Vagina (tissue), 2 donors: ENCODE measurements at regions not wholly inside any gene's neighbourhood (a gene's known extent, or its start where the extent isn't known, plus 50 kb on each side); places are given as distances from the start of the nearest gene placed in this dataset.

Experiments used
- DNase-seq, 2 donors: peaks; one replicate each; pipeline ENCODE4 v3.0.0-alpha.2; 2017; ENCODE audit errors: extremely low spot score in 2 of 2
- H3K27ac ChIP-seq: fragments of 200-600 bp; sonication (generic); one replicate; pipeline ENCODE4 v1.5.1; 2019
- H3K27me3 ChIP-seq: fragments of 200-600 bp; sonication (generic); one replicate; pipeline ENCODE4 v1.5.1; 2019
- H3K36me3 ChIP-seq, 2 donors: fragments of 200-600 bp; sonication (generic); one replicate each; pipeline ENCODE4 v1.5.1; 2017 to 2019
- H3K4me1 ChIP-seq: fragments of 200-600 bp; sonication (generic); one replicate; pipeline ENCODE4 v1.5.1; 2019
- H3K4me3 ChIP-seq, 2 donors: fragments of 200-600 bp; sonication (generic); 1 replicate in 1 of 2; 2 replicates in 1 of 2; pipeline ENCODE4 v1.5.1; 2016 to 2019
- H3K9me3 ChIP-seq: fragments of 200-600 bp; sonication (generic); one replicate; pipeline ENCODE4 v1.5.1; 2019
- POLR2A ChIP-seq, 2 donors: fragments of 450-650 bp; IDR thresholded peaks; one replicate each; pipeline ENCODE4 v1.6.1; 2017; ENCODE audit warnings: antibody characterized with exemption in 2 of 2, mild to moderate bottlenecking in 2 of 2, moderate library complexity in 2 of 2
- POLR2AphosphoS5 ChIP-seq, 2 donors: sonication (generic); formaldehyde crosslinking; IDR thresholded peaks; one replicate each; pipeline ENCODE4 v1.9.0; 2017; ENCODE audit warnings: antibody characterized with exemption in 2 of 2, mild to moderate bottlenecking in 2 of 2, low read depth in 1 of 2; ENCODE audit not compliant: insufficient read depth in 1 of 2
- intact Hi-C: fragments of 100-400 bp; cut with DNase I; formaldehyde crosslinking; loops from one replicate; pipeline ENCODE4 v1.15.1; 2023
- TF ChIP-seq, protein P1 (sequence below), 3 experiments: fragments of 450-650 bp in 2 of 3; fragments of 200-600 bp in 1 of 3; sonication (generic) in 1 of 3; IDR thresholded peaks; one replicate each; pipeline ENCODE4 v1.5.1; 2017 to 2019; ENCODE audit warnings: antibody characterized with exemption in 3 of 3, mild to moderate bottlenecking in 2 of 3, moderate library complexity in 2 of 3

DNA sequence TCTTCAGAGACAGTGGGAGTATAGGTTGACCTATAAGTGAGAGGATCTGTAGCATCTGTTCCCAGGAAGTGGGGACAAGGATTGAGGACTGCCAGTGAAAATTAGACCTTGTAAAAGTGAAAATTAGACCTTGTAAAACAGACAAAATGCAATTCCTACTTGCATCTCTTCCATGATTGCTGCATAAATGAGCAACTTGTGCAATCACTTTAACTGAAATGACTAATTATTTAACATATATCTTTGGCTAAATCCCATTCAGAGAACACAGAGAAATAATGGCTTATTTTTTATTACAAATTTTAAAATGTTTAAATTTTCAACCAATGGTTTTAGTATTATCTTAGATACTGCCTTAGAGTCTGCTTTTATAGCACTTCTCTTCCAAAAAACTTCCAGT, 67.2 kb upstream of the NABP1 start:
- H3K27ac ChIP-seq = no peak overlapping the region
- H3K4me3 ChIP-seq = no peak overlapping the region
- H3K9me3 ChIP-seq = no peaks in the 10 kb centered on the region
- intact Hi-C loops = no loop called here
- H3K27me3 ChIP-seq = no peaks in the 10 kb centered on the region
- no peak for DNase-seq
- no peak for TF ChIP-seq POLR2A (IDR thresholded peaks at IDR 0.05)
- TF ChIP-seq POLR2AphosphoS5 (IDR thresholded peaks at IDR 0.05; ENCODE audit: insufficient read depth in 1 of 2, low read depth in 1 of 2) = no peak
- TF ChIP-seq, protein P1, sequence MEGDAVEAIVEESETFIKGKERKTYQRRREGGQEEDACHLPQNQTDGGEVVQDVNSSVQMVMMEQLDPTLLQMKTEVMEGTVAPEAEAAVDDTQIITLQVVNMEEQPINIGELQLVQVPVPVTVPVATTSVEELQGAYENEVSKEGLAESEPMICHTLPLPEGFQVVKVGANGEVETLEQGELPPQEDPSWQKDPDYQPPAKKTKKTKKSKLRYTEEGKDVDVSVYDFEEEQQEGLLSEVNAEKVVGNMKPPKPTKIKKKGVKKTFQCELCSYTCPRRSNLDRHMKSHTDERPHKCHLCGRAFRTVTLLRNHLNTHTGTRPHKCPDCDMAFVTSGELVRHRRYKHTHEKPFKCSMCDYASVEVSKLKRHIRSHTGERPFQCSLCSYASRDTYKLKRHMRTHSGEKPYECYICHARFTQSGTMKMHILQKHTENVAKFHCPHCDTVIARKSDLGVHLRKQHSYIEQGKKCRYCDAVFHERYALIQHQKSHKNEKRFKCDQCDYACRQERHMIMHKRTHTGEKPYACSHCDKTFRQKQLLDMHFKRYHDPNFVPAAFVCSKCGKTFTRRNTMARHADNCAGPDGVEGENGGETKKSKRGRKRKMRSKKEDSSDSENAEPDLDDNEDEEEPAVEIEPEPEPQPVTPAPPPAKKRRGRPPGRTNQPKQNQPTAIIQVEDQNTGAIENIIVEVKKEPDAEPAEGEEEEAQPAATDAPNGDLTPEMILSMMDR (IDR thresholded peaks at IDR 0.05) = no peak
- H3K4me1 ChIP-seq = no peaks in the 10 kb centered on the region
- no peaks in the 10 kb centered on the region for H3K36me3 ChIP-seq

DNA sequence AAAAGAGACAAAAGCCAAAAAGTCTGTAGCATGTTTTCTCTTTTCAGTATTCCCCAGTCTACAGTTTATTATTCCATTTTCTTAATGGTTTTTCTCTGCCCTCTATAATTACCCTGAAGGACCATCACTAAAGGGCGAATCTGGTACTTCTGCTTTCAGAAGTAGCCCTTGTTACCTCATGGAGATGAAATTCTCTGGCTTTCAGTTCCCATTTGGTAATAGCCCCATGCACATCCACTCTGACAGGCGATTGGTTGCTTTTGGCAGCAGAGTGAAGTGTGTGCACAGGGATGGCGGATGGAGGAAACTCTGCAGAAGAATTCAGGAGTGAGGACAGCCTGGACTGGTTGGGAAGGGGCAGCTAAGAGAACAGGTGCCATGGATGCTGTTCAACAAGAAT, 66.3 kb upstream of the NABP1 start:
- Histone ChIP-seq H3K36me3 (no peaks in the 10 kb centered on the region), H3K4me1 (no peaks in the 10 kb centered on the region), H3K27me3 (no peaks in the 10 kb centered on the region), H3K4me3 (no peak overlapping the region), H3K9me3 (no peaks in the 10 kb centered on the region), H3K27ac (no peak overlapping the region)
- TF ChIP-seq POLR2AphosphoS5 (IDR thresholded peaks at IDR 0.05; ENCODE audit: insufficient read depth in 1 of 2, low read depth in 1 of 2) = no peak
- no peak for TF ChIP-seq POLR2A (IDR thresholded peaks at IDR 0.05)
- TF ChIP-seq, protein P1 (IDR thresholded peaks at IDR 0.05) = no peak
- DNase-seq = no peak
- intact Hi-C loops = no loop called here

DNA sequence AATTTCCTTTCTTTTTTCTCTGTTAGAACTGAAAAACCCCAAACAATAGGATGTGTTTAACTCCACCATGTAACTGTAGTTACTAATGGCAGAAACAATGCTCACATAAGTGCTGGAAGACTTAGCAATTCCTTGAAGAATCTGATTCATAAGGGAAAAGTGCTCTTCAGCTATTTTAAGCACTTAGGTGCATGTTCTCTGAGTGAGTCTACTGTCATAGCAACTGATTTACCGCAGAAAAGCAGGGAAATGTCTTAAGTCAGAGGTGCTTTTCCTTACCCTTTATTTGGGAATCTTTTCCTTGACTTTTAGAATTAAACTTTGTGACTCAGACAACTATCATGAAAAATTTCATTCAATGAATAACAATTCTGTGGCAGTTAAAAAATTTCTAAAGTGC, 65.4 kb upstream of the NABP1 start:
- intact Hi-C loops = no loop called here
- H3K4me1 ChIP-seq = no peaks in the 10 kb centered on the region
- no peaks in the 10 kb centered on the region for H3K27me3 ChIP-seq
- no peaks in the 10 kb centered on the region for H3K36me3 ChIP-seq
- H3K9me3 ChIP-seq = no peaks in the 10 kb centered on the region
- H3K4me3 ChIP-seq = no peak overlapping the region
- DNase-seq = no peak
- TF ChIP-seq POLR2A (IDR thresholded peaks at IDR 0.05) = no peak
- no peak for TF ChIP-seq POLR2AphosphoS5 (IDR thresholded peaks at IDR 0.05; ENCODE audit: insufficient read depth in 1 of 2, low read depth in 1 of 2)
- TF ChIP-seq, protein P1 (IDR thresholded peaks at IDR 0.05) = no peak
- no peak overlapping the region for H3K27ac ChIP-seq

DNA sequence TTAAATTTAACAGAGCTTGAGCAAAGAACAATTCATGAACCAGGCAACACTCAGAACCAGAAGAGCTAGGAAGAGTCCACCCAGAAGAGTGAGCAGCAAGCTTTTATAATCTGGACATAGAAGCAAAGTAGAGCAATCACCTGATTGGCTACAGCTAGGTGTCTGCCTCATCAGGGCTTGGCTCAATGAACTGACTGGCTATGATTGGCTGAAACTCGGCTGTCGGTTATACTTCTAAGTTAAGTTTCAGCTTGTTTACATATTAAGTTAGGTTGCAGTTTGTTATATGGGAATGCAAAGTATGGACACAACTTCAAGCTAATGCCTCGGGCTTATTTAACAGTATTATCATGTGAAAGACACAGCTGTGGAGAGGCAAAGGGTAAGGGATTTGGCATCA, 63.2 kb upstream of the NABP1 start:
- H3K4me3 ChIP-seq = no peak overlapping the region
- H3K4me1 ChIP-seq = no peaks in the 10 kb centered on the region
- intact Hi-C loops = no loop called here
- H3K27ac ChIP-seq = no peak overlapping the region
- H3K27me3 ChIP-seq = no peaks in the 10 kb centered on the region
- H3K9me3 ChIP-seq = no peaks in the 10 kb centered on the region
- H3K36me3 ChIP-seq = no peaks in the 10 kb centered on the region
- TF ChIP-seq POLR2AphosphoS5 (IDR thresholded peaks at IDR 0.05; ENCODE audit: insufficient read depth in 1 of 2, low read depth in 1 of 2) (no peak), POLR2A (IDR thresholded peaks at IDR 0.05) (no peak)
- TF ChIP-seq, protein P1 (IDR thresholded peaks at IDR 0.05) = no peak
- DNase-seq = no peak

DNA sequence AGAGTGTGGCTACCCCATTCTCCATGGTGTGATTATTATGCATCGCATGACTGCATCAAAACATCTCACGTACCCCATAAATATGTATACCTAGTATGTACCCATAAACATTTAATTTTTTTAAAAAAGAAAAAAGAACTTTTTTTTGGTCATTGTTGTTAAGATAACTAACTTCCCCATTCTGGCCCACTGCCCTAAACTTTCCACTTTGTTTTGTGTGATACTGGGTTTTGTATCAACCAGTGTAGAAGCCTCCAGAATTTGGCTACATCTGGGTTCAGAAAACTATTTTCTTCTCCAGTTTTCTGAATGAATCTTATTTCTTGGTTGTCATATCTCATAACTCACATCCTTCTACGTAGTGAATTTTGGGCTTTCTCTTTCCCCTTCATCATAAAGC, 62.3 kb upstream of the NABP1 start:
- TF ChIP-seq, protein P1 (IDR thresholded peaks at IDR 0.05) = no peak
- TF ChIP-seq POLR2A (IDR thresholded peaks at IDR 0.05) = no peak
- TF ChIP-seq POLR2AphosphoS5 (IDR thresholded peaks at IDR 0.05; ENCODE audit: insufficient read depth in 1 of 2, low read depth in 1 of 2) = no peak
- Histone ChIP-seq H3K9me3 (no peaks in the 10 kb centered on the region), H3K4me1 (no peaks in the 10 kb centered on the region), H3K4me3 (no peak overlapping the region), H3K36me3 (no peaks in the 10 kb centered on the region), H3K27me3 (no peaks in the 10 kb centered on the region), H3K27ac (no peak overlapping the region)
- no peak for DNase-seq
- intact Hi-C loops = no loop called here
